ENCODE measurements at regions not wholly inside any gene's neighbourhood (a gene's known extent, or its start where the extent isn't known, plus 50 kb on each side); places are given as distances from the start of the nearest gene placed in this dataset.

GRCh38 chr9:82558855-82559630 lies 503.9 kb downstream of the RASEF start:
- no peak for DNase-seq

GRCh38 chr9:82560036-82560435 lies 502.9 kb downstream of the RASEF start:
- DNase-seq = no peak

GRCh38 chr9:82560457-82560904 lies 502.5 kb downstream of the RASEF start:
- peak; percentile 47 for DNase-seq

- DNase-seq = no peak
Observed at GRCh38 chr9:82563094-82563493, 499.8 kb downstream of the RASEF start.

- DNase-seq = no peak
Observed at GRCh38 chr9:82563841-82564240, 499.1 kb downstream of the RASEF start.

- DNase-seq = no peak
Observed at GRCh38 chr9:82565188-82565969, 497.6 kb downstream of the RASEF start.

GRCh38 chr9:82567953-82568352 lies 495.0 kb downstream of the RASEF start:
- DNase-seq = no peak

- DNase-seq = no peak
Observed at GRCh38 chr9:82570226-82570625, 492.7 kb downstream of the RASEF start.

GRCh38 chr9:82571540-82571939 lies 491.4 kb downstream of the RASEF start:
- no peak for DNase-seq

GRCh38 chr9:82572146-82572545 lies 490.8 kb downstream of the RASEF start:
- no peak for DNase-seq

- DNase-seq = no peak
Observed at GRCh38 chr9:82574911-82575310, 488.0 kb downstream of the RASEF start.

GRCh38 chr9:82580921-82581320 lies 482.0 kb downstream of the RASEF start:
- DNase-seq = no peak

GRCh38 chr9:82581516-82581915 lies 481.4 kb downstream of the RASEF start:
- DNase-seq = no peak

GRCh38 chr9:82581935-82582334 lies 481.0 kb downstream of the RASEF start:
- DNase-seq = no peak

GRCh38 chr9:82582693-82583092 lies 480.2 kb downstream of the RASEF start:
- DNase-seq = no peak

- no peak for DNase-seq
Observed at GRCh38 chr9:82583524-82583923, 479.4 kb downstream of the RASEF start.

GRCh38 chr9:82584349-82584863 lies 478.5 kb downstream of the RASEF start:
- no peak for DNase-seq

GRCh38 chr9:82586918-82587356 lies 476.0 kb downstream of the RASEF start:
- no peak for DNase-seq

GRCh38 chr9:82588301-82589180 lies 474.4 kb downstream of the RASEF start:
- DNase-seq = peak; percentile 44

- no peak for DNase-seq
Observed at GRCh38 chr9:82590845-82591244, 472.1 kb downstream of the RASEF start.

- DNase-seq = no peak
Observed at GRCh38 chr9:82593501-82593900, 469.4 kb downstream of the RASEF start.

- DNase-seq = no peak
Observed at GRCh38 chr9:82597241-82598203, 465.4 kb downstream of the RASEF start.

Measured in NCI-H1436 (cell line).